Liver (tissue), 3 donors: ENCODE measurements at regions not wholly inside any gene's neighbourhood (a gene's known extent, or its start where the extent isn't known, plus 50 kb on each side); places are given as distances from the start of the nearest gene placed in this dataset.

Experiments
- CTCF ChIP-seq: fragments of 150-350 bp; IDR thresholded peaks from 2 replicates; pipeline ENCODE4 v1.5.1; 2017; ENCODE audit warnings: improper control_type of control experiment, low read depth, low read length; ENCODE audit not compliant: missing input control
- JUND ChIP-seq, 2 donors: IDR thresholded peaks; 2 replicates each; pipeline ENCODE4 v1.6.1; 2016; ENCODE audit warnings: antibody characterized with exemption in 2 of 2
- MAX ChIP-seq: IDR thresholded peaks from 2 replicates; pipeline ENCODE4 v1.6.1; 2016; ENCODE audit warnings: antibody characterized with exemption
- TF ChIP-seq, protein P1 (sequence below): IDR thresholded peaks from 2 replicates; pipeline ENCODE4 v1.6.1; 2016; ENCODE audit warnings: antibody characterized with exemption
- donor health status: healthy.
- donor health status: healthy.

DNA sequence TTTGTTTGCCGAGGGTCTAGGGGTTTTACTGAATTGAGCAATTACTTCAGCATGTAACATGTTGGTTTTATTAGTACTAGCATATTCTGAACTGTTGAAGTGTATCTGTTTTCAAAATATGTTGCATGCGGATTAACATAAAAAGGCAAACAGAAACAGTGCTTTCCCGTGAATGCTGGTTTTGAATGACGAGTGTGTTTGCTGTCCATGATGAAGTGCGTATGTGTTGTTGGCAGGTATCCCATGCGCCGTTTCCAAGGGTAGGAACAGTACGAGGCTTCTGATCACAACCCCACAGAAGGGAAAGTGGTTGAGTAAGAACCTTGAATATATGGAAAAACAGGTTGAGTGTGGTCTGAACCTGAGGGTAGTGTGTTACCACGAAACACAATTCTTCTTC is 232.9 kb downstream of the SAMD5 start:
- no peak for TF ChIP-seq CTCF
- TF ChIP-seq MAX, result no peak
- no peak for TF ChIP-seq JUND (IDR thresholded peaks at IDR 0.05)
- TF ChIP-seq, protein P1, sequence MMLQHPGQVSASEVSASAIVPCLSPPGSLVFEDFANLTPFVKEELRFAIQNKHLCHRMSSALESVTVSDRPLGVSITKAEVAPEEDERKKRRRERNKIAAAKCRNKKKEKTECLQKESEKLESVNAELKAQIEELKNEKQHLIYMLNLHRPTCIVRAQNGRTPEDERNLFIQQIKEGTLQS, result no peak
